ENCODE measurements at regions not wholly inside any gene's neighbourhood (a gene's known extent, or its start where the extent isn't known, plus 50 kb on each side); places are given as distances from the start of the nearest gene placed in this dataset.

DNA sequence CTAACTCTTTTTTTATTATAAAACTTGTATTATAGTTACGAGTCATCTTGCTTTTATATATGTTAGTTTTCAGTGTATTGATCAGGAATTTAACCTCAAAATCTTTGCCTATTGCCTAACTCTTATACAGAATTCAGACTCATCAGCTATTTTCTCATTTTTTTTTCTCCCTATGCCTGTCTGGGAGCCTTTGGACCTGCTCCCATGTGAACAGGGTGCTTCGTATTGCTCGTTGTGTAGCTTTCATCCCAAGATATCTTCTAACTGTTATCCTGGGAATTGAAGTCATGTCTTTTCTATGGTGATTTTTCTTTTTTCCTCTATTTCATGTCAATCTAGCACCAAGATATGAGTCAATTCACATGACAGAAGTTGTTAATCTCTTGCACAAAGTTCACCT is 814.0 kb downstream of the SLC4A3 start:
- Histone ChIP-seq H3K27ac (ENCODE audit: extremely low read depth, low read depth, low read length) (no peak overlapping the region), H2AFZ (ENCODE audit: low read depth, low read length) (no peak overlapping the region), H3K4me3 (no peak overlapping the region), H3K4me1 (replicated peaks in 1 of 2; ENCODE audit: control insufficient read depth in 2 of 2, insufficient read depth in 2 of 2, low read length in 2 of 2) (no peaks in the 10 kb centered on the region), H3K9me1 (ENCODE audit: control insufficient read depth, insufficient read depth, low read length) (no peaks in the 10 kb centered on the region), H4K20me1 (replicated peaks; ENCODE audit: control insufficient read depth, insufficient read depth, low read length) (no peaks in the 10 kb centered on the region), H3K27me3 (ENCODE audit: control insufficient read depth in 2 of 2, insufficient read depth in 2 of 2, low read length in 2 of 2) (no peaks in the 10 kb centered on the region), H3K9ac (ENCODE audit: insufficient read depth in 1 of 2, low read depth in 2 of 2, low read length in 2 of 2) (no peak overlapping the region), H3K9me3 (replicated peaks; ENCODE audit: control insufficient read depth, insufficient read depth, low read depth, low read length) (no peaks in the 10 kb centered on the region), H3K79me2 (ENCODE audit: control insufficient read depth, insufficient read depth, low read length) (no peaks in the 10 kb centered on the region), H3K4me2 (ENCODE audit: insufficient read depth, low read length) (no peak overlapping the region), H3K36me3 (ENCODE audit: control insufficient read depth, insufficient read depth, low read length) (no peaks in the 10 kb centered on the region)
- no TSS peak for BruUV-seq (replicated peaks)
- CTCF ChIA-PET (ENCODE audit: low intra/inter-chr PET ratio), result no interaction called here
- ATAC-seq (no peak), FAIRE-seq (no peak), DNase-seq (ENCODE audit: extremely low read depth in 1 of 4, low spot score in 3 of 4) (no peak)
- in situ Hi-C loops (cut with MboI) (no loop called here), intact Hi-C loops (cut with micrococcal nuclease) (no loop called here)
- POLR2A ChIA-PET, result no interaction called here
- 0% methylated on average over 3 of the region's 3 CpGs for WGBS (ENCODE audit: insufficient coverage, low coverage, missing lambda C conversion rate)
- no peak for TF ChIP-seq COPS2 (conservative IDR thresholded peaks at IDR 0.05)
- no peak for TF ChIP-seq SMAD4 (CRISPR knock-in tag; conservative IDR thresholded peaks at IDR 0.05)
- TF ChIP-seq GABPA (tag; conservative IDR thresholded peaks at IDR 0.05; ENCODE audit: low read depth), result no peak
- TF ChIP-seq, protein P1, sequence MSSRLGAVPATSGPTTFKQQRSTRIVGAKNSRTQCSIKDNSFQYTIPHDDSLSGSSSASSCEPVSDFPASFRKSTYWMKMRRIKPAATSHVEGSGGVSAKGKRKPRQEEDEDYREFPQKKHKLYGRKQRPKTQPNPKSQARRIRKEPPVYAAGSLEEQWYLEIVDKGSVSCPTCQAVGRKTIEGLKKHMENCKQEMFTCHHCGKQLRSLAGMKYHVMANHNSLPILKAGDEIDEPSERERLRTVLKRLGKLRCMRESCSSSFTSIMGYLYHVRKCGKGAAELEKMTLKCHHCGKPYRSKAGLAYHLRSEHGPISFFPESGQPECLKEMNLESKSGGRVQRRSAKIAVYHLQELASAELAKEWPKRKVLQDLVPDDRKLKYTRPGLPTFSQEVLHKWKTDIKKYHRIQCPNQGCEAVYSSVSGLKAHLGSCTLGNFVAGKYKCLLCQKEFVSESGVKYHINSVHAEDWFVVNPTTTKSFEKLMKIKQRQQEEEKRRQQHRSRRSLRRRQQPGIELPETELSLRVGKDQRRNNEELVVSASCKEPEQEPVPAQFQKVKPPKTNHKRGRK (tag; IDR thresholded peaks at IDR 0.05), result no peak
- TF ChIP-seq POLR2A (conservative IDR thresholded peaks at IDR 0.05), result no peak
- TF ChIP-seq, protein P2, sequence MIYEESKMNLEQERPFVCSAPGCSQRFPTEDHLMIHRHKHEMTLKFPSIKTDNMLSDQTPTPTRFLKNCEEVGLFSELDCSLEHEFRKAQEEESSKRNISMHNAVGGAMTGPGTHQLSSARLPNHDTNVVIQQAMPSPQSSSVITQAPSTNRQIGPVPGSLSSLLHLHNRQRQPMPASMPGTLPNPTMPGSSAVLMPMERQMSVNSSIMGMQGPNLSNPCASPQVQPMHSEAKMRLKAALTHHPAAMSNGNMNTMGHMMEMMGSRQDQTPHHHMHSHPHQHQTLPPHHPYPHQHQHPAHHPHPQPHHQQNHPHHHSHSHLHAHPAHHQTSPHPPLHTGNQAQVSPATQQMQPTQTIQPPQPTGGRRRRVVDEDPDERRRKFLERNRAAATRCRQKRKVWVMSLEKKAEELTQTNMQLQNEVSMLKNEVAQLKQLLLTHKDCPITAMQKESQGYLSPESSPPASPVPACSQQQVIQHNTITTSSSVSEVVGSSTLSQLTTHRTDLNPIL (CRISPR knock-in tag; IDR thresholded peaks at IDR 0.05), result no peak
- TF ChIP-seq, protein P3, sequence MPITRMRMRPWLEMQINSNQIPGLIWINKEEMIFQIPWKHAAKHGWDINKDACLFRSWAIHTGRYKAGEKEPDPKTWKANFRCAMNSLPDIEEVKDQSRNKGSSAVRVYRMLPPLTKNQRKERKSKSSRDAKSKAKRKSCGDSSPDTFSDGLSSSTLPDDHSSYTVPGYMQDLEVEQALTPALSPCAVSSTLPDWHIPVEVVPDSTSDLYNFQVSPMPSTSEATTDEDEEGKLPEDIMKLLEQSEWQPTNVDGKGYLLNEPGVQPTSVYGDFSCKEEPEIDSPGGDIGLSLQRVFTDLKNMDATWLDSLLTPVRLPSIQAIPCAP (CRISPR knock-in tag; IDR thresholded peaks at IDR 0.05; ENCODE audit: borderline replicate concordance), result no peak
- no peak for TF ChIP-seq BACH1 (tag; IDR thresholded peaks at IDR 0.05)
- TF ChIP-seq MTA3 (IDR thresholded peaks at IDR 0.05; ENCODE audit: borderline replicate concordance), result no peak
- no peak for TF ChIP-seq KLF16 (IDR thresholded peaks at IDR 0.05)
- TF ChIP-seq ADNP (tag; IDR thresholded peaks at IDR 0.05), result no peak
- TF ChIP-seq FOXP1 (CRISPR knock-in tag; IDR thresholded peaks at IDR 0.05), result no peak

All from K562 (cell line).